HG03280 (cell line): ENCODE measurements at regions not wholly inside any gene's neighbourhood (a gene's known extent, or its start where the extent isn't known, plus 50 kb on each side); places are given as distances from the start of the nearest gene placed in this dataset.

Experiments
- ATAC-seq: cut with Tn5 transposase; IDR thresholded peaks from one replicate; pipeline ENCODE4 v1.9.1; 2021; ENCODE audit warnings: mild to moderate bottlenecking, moderate library complexity; ENCODE audit not compliant: unreplicated experiment

DNA sequence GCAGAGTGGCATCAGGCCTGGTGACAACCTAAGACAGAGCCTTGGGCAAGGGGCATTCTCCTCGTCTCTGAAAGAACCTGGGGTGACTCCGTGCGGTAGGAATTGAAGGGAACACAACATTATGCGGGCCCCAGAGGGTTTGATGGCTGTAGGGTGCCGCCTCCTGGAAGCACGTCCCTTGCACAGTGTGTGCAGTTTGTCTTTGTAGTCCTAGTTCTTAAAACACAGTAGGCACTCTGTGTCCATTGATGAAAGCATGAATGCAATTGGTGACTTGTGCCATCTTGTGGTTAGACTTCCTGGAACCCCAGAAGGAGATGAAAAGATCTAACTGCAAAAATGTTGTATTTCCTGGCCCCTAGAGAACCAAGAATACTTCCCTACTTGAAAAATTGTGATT, 279.8 kb downstream of the UTP18 start:
- no peak for ATAC-seq

DNA sequence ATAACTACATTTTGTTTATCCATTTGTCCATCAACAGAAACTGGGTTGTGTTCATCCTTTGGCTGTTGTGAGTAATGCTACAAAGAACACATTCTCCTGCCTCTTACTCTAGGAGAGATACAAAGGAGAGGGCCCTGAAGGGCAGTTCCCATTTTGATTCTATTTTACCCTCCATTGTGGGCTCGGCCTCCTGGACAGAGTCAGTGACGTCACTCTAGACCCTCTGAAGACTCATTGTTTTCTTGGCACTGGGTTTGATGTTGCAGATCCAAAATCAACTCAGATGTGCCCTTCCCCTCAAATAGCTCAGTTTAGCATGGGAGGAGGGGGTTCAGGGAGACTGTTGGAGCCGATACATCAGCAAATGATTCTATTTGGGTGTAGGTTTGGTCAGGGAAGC, 280.9 kb downstream of the UTP18 start:
- no peak for ATAC-seq

DNA sequence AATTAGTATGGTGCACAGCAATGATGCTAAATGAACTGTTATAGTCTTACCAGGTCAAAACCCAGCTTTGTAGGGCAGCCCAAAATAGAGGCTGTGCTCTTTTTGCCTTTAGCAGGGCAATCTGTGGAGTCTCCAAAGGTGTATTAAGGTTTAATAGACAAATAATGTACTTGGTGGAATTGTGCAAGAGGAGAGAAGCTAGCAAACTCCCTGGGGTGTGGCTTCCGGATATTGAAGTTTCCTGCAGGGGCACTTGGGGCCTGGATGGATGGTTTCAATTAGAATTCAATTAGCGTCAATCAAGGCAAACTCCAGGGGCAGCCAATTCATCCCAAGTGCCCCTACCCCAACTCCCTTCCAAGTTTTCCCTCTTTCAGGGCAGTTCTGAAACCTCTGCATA, 285.8 kb downstream of the UTP18 start:
- no peak for ATAC-seq

DNA sequence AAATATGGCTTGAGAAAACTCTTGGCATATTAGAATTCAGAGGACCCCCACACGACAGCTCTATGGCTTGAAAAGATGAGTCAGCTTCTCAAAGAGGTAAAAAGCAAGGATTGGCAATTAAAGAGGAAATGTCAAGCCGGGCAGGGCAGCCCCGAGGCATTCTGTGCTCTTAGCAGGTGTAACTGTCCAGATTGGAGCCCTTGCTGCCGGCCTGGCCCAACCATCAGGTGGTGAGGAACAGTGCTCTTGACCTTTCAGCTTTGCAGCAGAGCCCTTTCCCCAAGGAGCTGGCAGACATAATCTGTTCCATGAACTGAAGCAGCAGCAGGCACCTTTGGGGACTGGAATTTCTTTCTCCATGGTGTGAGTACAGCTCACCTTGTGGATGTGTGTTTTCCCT, 287.8 kb downstream of the UTP18 start:
- no peak for ATAC-seq

DNA sequence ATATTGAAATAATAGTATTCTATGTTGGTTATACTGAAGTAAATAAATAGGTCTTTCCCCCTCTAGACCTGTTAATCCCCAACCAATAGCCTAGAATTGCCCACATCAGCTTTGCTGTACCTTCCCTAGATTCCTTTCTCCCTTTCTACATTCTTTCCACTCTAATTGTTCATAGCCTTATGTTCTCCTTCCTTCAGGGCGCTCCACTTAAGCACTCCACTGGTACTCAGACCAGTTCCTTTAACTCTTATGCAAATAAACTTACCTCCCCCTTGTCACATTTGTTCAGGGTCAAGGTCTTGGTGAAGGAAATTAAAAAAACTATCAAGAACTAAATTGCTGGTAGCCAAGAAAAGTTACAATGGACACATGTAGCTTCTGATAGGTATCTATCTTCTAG, 294.8 kb downstream of the UTP18 start:
- ATAC-seq = no peak

DNA sequence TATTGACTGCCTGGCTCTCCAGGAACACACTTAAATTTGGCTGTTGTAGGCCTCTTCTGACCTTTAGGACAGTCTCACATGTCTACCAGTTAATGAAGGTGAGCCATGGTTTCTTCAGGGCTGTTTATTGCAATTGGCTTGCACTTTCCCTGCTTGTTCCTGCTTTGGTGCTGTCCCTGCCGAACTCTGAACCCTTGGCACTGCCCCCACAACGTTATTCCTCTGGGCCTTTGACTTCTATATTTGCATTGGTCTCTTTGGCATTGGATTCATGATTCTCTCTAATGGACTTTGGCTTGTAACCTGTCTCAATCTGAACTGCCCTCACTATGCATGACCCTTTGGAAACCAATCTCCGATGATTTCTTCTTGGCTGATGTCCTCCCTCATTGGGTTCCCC, 299.4 kb downstream of the UTP18 start:
- no peak for ATAC-seq

DNA sequence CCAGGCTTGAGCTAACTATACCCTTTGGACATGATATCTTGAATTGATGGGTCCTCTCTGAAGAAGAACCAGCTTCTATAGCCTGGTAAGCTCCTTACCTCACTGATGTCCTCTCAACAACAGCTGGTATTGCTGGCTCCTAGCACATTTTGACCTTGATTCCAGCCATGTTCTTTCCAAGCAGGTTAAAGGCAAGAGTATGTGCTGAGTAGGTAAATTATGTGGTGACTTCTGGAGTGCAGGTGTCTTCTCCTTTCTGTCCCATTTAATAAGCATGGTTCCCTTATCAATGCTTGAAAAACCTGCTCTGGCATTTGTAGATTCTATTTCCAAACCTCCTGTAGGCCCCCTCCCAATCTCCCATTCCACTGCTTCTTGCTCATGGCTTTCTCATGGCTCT, 300.1 kb downstream of the UTP18 start:
- no peak for ATAC-seq

DNA sequence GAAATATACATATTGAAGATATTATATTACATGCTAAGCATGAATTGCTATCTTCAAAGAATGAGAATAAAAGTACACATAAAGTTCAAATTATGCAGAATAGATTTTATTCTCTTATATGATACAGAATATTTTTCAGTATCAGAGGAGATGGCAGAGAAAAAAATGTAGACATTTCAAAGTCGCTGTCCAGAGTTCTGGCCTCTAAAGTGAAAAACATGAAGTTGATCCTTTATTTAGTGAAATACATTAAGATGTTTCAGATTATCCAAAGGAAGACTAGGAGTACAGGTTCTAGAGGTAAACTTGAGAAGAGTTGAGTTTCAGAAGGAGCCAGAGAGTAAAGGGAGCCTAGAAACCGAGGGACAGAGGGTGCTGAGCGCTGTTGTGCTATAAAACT, 303.6 kb downstream of the UTP18 start:
- ATAC-seq = no peak

DNA sequence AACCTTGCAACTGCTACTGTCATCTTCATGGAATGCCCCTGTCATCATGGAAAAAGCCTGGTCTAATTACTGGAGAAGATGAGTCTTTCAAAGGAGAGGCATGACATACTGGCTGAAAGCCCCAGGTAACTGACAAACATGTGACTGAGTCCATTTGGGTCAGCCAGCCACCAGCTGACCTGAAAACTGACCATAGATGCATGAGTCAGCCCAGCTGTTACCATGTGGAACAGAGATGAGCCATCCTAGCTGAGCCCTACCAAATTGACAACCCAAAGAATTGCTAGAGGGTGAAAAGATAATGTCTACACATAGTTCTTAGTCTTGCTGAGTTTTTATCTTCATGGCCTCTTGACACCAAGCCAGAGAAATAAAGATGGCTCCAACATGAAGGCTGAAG, 311.8 kb downstream of the UTP18 start:
- ATAC-seq = no peak
